Activated CD4-positive, alpha-beta memory T cell treated with anti-CD3 and anti-CD28 coated beads for 36 hours (primary cell): ENCODE measurements at regions not wholly inside any gene's neighbourhood (a gene's known extent, or its start where the extent isn't known, plus 50 kb on each side); places are given as distances from the start of the nearest gene placed in this dataset.

Experiments
- CTCF ChIA-PET: fragments of 350-600 bp; sonication (Branson Sonifier 250); formaldehyde crosslinking; loops from one replicate; lab custom pipeline; 2021; ENCODE audit warnings: antibody characterized with exemption, inconsistent platforms; lab: Charles Lee
- POLR2A ChIA-PET: fragments of 350-600 bp; sonication (Branson Sonifier 250); formaldehyde crosslinking; loops from one replicate; lab custom pipeline; 2021; ENCODE audit warnings: antibody characterized with exemption; lab: Charles Lee
- DNase-seq: peaks from one replicate; pipeline ENCODE4 v3.0.0-alpha.2; 2020
- H3K27ac Mint-ChIP-seq: one replicate; pipeline ENCODE4 v1.8.0; 2021; ENCODE audit warnings: mixed read lengths
- H3K27me3 Mint-ChIP-seq: one replicate; pipeline ENCODE4 v1.8.0; 2021; ENCODE audit warnings: mixed read lengths
- H3K36me3 Mint-ChIP-seq: one replicate; pipeline ENCODE4 v1.8.0; 2021; ENCODE audit warnings: mixed read lengths
- H3K4me1 Mint-ChIP-seq: one replicate; pipeline ENCODE4 v1.8.0; 2021; ENCODE audit warnings: low read depth, mixed read lengths
- H3K4me3 Mint-ChIP-seq: one replicate; pipeline ENCODE4 v1.8.0; 2021; ENCODE audit warnings: mild to moderate bottlenecking, mixed read lengths
- H3K9me3 Mint-ChIP-seq: one replicate; pipeline ENCODE4 v1.8.0; 2021; ENCODE audit warnings: mixed read lengths
- intact Hi-C: fragments of 100-400 bp; cut with micrococcal nuclease; formaldehyde crosslinking; loops from one replicate; pipeline ENCODE4 v1.15.1; 2023

DNA sequence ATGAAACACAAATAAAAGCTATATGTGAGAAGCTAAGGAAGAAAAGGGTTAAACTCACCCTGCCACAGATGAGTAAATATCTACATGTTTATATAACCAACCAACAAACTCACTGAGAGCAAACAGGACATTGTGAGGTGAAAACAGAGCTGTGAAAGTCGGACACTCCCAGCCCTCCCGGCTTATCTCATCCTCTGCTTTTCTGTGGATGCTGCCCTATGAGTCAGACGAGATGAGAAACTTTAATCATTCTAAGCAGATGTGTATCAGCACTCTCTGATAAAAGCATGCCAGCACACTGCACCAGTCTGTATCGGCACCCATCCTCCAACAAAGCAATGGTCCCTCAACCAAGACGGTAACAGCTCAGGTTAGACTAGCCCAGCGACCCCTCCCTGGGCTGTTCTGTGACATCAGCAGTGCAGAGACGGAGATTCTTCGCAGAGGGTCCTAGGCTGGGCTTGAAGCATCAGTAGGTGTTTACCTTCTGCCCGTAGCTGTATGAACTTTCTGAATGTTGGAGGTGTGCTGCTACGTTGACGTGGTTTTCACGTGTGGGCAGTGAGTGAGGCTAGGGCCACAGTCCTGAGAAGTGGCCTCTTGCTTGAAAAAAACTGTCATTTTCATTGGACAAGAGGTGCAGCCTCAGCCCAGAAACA, 119.8 kb upstream of the ALDH1A3 start:
- H3K4me1 Mint-ChIP-seq: peaks cover 7% of the 10 kb centered on the region
- peaks cover 27% of the 10 kb centered on the region for H3K27me3 Mint-ChIP-seq
- H3K36me3 Mint-ChIP-seq: no peaks in the 10 kb centered on the region
- H3K4me3 Mint-ChIP-seq: no peak overlapping the region
- H3K9me3 Mint-ChIP-seq: no peaks in the 10 kb centered on the region
- ChIA-PET POLR2A (no interaction called here), CTCF (no interaction called here)
- no peak overlapping the region for H3K27ac Mint-ChIP-seq
- intact Hi-C loops: no loop called here
- peak; percentile 14 for DNase-seq

DNA sequence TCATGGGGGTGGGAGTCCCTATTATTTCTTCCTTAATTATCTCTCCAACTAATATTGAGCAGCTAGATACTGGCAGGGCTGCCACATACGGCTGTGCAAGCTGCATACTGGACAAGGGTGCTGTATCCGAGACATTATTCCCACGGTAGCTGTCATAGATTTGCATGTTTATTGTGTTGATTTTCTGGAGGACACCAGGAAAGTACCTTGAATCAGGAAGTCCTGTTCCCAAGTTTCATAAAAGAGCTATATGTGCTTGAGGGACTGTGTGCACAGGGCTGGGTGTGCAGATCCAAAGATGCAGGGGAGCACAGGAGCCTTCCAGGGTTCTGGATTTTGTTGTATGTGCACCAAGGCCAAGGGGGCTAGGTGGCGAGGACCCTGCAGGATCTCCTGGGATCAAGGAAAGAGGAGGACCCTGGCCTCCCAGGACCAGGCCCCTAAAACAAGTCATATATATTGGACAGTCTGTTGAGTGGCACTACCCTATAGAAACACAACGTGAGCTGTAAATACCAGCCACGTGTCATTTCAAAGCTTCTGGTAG, 119.2 kb upstream of the ALDH1A3 start:
- DNase-seq: no peak
- ChIA-PET POLR2A (no interaction called here), CTCF (no interaction called here)
- H3K4me1 Mint-ChIP-seq: peaks cover 7% of the 10 kb centered on the region
- no peak overlapping the region for H3K27ac Mint-ChIP-seq
- H3K4me3 Mint-ChIP-seq: no peak overlapping the region
- intact Hi-C loops: no loop called here
- H3K36me3 Mint-ChIP-seq: no peaks in the 10 kb centered on the region
- H3K27me3 Mint-ChIP-seq: peaks cover 27% of the 10 kb centered on the region
- H3K9me3 Mint-ChIP-seq: no peaks in the 10 kb centered on the region

DNA sequence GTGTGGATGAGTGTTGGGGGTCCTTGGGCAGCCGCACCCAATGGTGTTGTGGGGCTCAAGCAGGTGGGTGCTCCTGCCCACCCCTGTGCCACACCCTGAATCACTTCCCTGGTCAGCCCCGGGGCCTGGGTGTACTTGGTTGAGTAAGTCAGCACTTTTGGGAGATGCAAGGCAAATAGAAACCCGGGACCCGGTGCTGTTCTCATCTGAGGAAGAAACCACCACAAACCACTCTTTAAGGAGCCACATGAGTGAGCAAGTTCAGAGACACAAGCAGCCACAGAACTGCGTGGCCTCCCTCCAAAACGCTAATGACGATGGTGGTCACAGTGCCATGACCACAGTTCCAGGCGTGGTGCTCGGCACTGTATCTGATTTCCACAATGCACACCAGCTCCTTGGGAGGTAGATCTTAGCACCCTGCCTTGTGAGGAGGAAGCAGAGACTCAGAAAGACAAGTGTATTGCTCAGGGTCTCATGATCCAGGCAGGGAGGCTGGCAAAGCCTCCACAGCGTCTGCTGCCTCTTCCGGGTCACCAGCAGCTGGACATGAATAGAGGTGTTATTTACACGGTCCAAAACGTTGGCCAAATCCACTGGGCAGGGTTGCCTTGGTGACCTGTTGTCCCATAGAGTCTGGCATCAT, 118.2 kb upstream of the ALDH1A3 start:
- peaks cover 7% of the 10 kb centered on the region for H3K4me1 Mint-ChIP-seq
- ChIA-PET CTCF (interaction anchor here (1.3 kb wide), 1 partner anchor 411 kb away, joined by 3 read pairs; no protein-coding TSS in a partner anchor), POLR2A (no interaction called here)
- H3K27me3 Mint-ChIP-seq: peaks cover 29% of the 10 kb centered on the region
- H3K36me3 Mint-ChIP-seq: no peaks in the 10 kb centered on the region
- DNase-seq: no peak
- intact Hi-C loops: no loop called here
- H3K4me3 Mint-ChIP-seq: no peak overlapping the region
- H3K9me3 Mint-ChIP-seq: no peaks in the 10 kb centered on the region
- no peak overlapping the region for H3K27ac Mint-ChIP-seq

GRCh38 chr15:100762289-100762688, 117.3 kb upstream of the ALDH1A3 start:
- CTCF ChIA-PET: interaction anchor here (1.3 kb wide), 1 partner anchor 412 kb away, joined by 3 read pairs; no protein-coding TSS in a partner anchor
- H3K4me3 Mint-ChIP-seq: no peak overlapping the region
- H3K9me3 Mint-ChIP-seq: no peaks in the 10 kb centered on the region
- DNase-seq: no peak
- peaks cover 26% of the 10 kb centered on the region for H3K27me3 Mint-ChIP-seq
- H3K36me3 Mint-ChIP-seq: no peaks in the 10 kb centered on the region
- POLR2A ChIA-PET: no interaction called here
- intact Hi-C loops: no loop called here
- H3K27ac Mint-ChIP-seq: no peak overlapping the region
- H3K4me1 Mint-ChIP-seq: peaks cover 7% of the 10 kb centered on the region

GRCh38 chr15:100762913-100763834, 116.5 kb upstream of the ALDH1A3 start:
- H3K4me1 Mint-ChIP-seq: peaks cover 7% of the 10 kb centered on the region
- POLR2A ChIA-PET: no interaction called here
- peaks cover 21% of the 10 kb centered on the region for H3K27me3 Mint-ChIP-seq
- DNase-seq: no peak
- no peaks in the 10 kb centered on the region for H3K9me3 Mint-ChIP-seq
- intact Hi-C loops: no loop called here
- H3K4me3 Mint-ChIP-seq: no peak overlapping the region
- CTCF ChIA-PET: interaction anchor here (1.3 kb wide), 1 partner anchor 413 kb away, joined by 3 read pairs; no protein-coding TSS in a partner anchor
- H3K36me3 Mint-ChIP-seq: no peaks in the 10 kb centered on the region
- H3K27ac Mint-ChIP-seq: no peak overlapping the region

- ChIA-PET POLR2A (no interaction called here), CTCF (interaction anchor here (0.9 kb wide), 1 partner anchor 19 kb away, joined by 3 read pairs; no protein-coding TSS in a partner anchor)
- H3K27ac Mint-ChIP-seq: no peak overlapping the region
- no peak for DNase-seq
- H3K9me3 Mint-ChIP-seq: no peaks in the 10 kb centered on the region
- H3K4me1 Mint-ChIP-seq: peaks cover 7% of the 10 kb centered on the region
- H3K36me3 Mint-ChIP-seq: no peaks in the 10 kb centered on the region
- peaks cover 18% of the 10 kb centered on the region for H3K27me3 Mint-ChIP-seq
- no peak overlapping the region for H3K4me3 Mint-ChIP-seq
- intact Hi-C loops: no loop called here
These were observed 115.5 kb upstream of the ALDH1A3 start for GRCh38 chr15:100763835-100764750.

DNA sequence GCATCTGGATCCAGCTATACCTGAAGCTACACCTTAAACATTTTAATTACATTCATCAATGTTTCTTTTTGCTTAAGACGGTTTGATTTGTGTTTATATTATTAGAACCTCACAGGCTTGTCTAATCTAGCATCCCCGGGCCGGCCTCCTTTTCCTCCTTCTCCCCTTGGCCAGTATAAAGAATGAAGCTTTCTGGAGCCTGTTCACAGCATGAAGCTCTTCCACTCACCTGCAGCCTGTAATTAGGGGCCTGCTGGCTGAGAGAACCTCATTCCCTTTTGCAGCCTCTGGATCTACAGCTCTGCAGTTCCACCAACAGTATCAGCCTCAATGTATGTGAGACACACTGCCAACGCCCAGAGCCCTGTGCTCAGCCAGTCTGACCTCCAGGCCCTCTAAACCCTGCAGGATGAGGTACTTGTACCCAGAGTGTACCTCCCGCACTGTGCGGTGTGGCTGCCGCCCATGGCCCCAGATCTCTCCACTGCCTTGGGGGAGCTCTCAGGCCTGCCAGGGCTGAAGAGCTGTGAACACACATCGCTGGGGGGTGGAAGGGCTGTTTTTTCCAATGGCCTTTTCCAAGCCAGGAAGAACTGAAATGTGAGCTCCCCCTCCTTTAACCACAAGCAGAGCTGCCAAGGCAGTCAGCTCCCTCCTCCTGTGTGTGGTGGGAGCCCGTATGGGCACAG, 114.7 kb upstream of the ALDH1A3 start:
- ChIA-PET CTCF (interaction anchor here (0.9 kb wide), 1 partner anchor 18 kb away, joined by 3 read pairs; no protein-coding TSS in a partner anchor), POLR2A (no interaction called here)
- Mint-ChIP-seq H3K9me3 (no peaks in the 10 kb centered on the region), H3K27ac (no peak overlapping the region), H3K4me1 (no peaks in the 10 kb centered on the region), H3K4me3 (no peak overlapping the region), H3K36me3 (no peaks in the 10 kb centered on the region), H3K27me3 (peaks cover 10% of the 10 kb centered on the region)
- no peak for DNase-seq
- intact Hi-C loops: no loop called here

GRCh38 chr15:100765467-100766241, 114.0 kb upstream of the ALDH1A3 start:
- DNase-seq: no peak
- ChIA-PET POLR2A (no interaction called here), CTCF (no interaction called here)
- peaks cover 8% of the 10 kb centered on the region for H3K27me3 Mint-ChIP-seq
- intact Hi-C loops: no loop called here
- no peaks in the 10 kb centered on the region for H3K4me1 Mint-ChIP-seq
- no peak overlapping the region for H3K27ac Mint-ChIP-seq
- H3K4me3 Mint-ChIP-seq: no peak overlapping the region
- H3K9me3 Mint-ChIP-seq: no peaks in the 10 kb centered on the region
- H3K36me3 Mint-ChIP-seq: no peaks in the 10 kb centered on the region

DNA sequence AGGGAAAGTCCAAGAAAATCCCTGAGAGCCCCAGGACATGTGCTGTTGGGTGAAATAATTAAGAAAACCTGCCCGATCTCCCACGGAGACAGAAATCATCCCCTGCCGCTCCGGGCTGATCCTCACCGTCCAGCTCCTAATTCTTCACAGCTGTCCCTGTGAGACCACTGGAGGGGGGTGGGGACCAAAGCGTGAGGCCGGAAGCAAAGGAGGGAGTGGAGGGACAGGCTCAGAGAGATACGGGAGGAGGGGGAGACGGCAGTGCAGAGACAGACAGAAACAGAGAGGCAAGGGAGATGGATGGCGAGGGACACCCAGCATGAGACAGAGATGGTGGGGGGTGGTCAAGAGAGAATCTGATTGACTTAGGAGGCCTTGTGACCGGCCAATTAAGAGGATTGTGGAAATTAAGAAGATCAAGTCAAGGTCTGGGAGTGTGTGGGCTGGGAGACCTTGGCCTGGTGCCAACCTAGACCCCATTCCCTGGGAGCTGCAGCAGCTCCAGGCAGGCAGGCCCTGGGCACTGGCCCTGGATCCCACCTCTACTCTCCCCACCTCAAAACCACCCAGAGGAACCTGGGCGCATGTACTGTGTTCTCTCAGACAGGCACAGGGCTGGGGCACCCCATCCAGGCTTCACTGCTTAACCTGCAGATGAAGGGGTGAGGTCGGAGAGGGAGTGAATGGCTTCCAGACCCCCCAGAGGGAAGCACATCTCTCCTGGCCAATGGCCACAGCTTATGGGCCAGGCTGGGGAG, 113.2 kb upstream of the ALDH1A3 start:
- H3K9me3 Mint-ChIP-seq: no peaks in the 10 kb centered on the region
- intact Hi-C loops: no loop called here
- DNase-seq: no peak
- H3K4me3 Mint-ChIP-seq: no peak overlapping the region
- H3K27me3 Mint-ChIP-seq: peaks cover 8% of the 10 kb centered on the region
- ChIA-PET POLR2A (no interaction called here), CTCF (no interaction called here)
- no peaks in the 10 kb centered on the region for H3K4me1 Mint-ChIP-seq
- no peaks in the 10 kb centered on the region for H3K36me3 Mint-ChIP-seq
- H3K27ac Mint-ChIP-seq: no peak overlapping the region
